ENCODE measurements at regions not wholly inside any gene's neighbourhood (a gene's known extent, or its start where the extent isn't known, plus 50 kb on each side); places are given as distances from the start of the nearest gene placed in this dataset.

DNA sequence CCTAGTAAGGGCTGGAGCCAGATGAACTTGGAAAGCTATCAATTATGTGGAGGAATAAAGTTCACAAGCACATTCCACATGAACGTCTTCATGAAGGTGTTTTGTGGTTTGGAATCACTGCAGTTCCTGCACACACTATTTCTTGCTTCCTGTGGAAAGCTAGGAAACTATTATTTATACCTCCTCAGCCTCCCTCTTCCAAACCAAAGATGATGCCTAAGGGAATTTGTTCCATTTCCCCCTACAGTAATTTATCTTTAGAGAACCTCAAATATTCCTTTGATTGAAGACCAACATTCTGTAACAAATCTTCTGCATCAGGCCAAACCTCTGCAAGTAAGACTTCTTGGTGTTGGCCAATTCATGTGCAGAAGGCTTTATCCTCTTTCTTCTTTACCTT lies 115.8 kb upstream of the ARHGAP20 start:
- H3K27ac ChIP-seq: no peak overlapping the region
- H3K4me3 ChIP-seq: no peak overlapping the region
- no peak overlapping the region for H3K9ac ChIP-seq (ENCODE audit: insufficient read length)
- H3K36me3 ChIP-seq (ENCODE audit: insufficient read depth, low read length): no peaks in the 10 kb centered on the region
- TF ChIP-seq POLR2AphosphoS5 (IDR thresholded peaks at IDR 0.05; ENCODE audit: borderline replicate concordance, low read depth, low read length): no peak
- TF ChIP-seq FOXP2 (optimal IDR thresholded peaks at IDR 0.05; ENCODE audit: control extremely low read depth, extremely low read length, insufficient read depth): no peak
- no peak for TF ChIP-seq EZH2 (IDR thresholded peaks at IDR 0.05)
- H3K9me3 ChIP-seq (ENCODE audit: low read depth, low read length): no peaks in the 10 kb centered on the region
- no peak for DNase-seq (ENCODE audit: low read depth, low spot score)

DNA sequence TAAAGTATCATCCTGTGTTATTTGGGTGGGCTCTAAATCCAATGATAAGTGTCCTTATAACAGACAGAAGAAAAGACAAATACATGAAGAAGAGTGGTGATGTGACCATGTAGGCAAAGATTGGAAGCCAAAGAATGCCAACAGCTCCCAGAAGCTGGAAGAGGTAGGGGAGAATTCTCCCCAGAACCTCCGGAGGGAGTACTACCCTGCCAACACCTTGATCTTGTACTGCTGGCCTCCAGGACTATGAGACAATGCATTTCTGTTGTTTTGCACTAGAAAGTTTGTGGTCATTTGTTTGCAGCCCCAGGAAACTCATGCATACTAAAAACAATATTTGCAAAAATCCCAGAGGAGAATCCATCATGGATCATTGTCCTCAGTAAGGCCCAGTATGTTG lies 115.0 kb upstream of the ARHGAP20 start:
- Histone ChIP-seq H3K27ac (no peak overlapping the region), H3K36me3 (ENCODE audit: insufficient read depth, low read length) (no peaks in the 10 kb centered on the region), H3K9me3 (ENCODE audit: low read depth, low read length) (no peaks in the 10 kb centered on the region), H3K9ac (ENCODE audit: insufficient read length) (no peak overlapping the region), H3K4me3 (no peak overlapping the region)
- TF ChIP-seq EZH2 (IDR thresholded peaks at IDR 0.05) (no peak), FOXP2 (optimal IDR thresholded peaks at IDR 0.05; ENCODE audit: control extremely low read depth, extremely low read length, insufficient read depth) (no peak), POLR2AphosphoS5 (IDR thresholded peaks at IDR 0.05; ENCODE audit: borderline replicate concordance, low read depth, low read length) (no peak)
- no peak for DNase-seq (ENCODE audit: low read depth, low spot score)

DNA sequence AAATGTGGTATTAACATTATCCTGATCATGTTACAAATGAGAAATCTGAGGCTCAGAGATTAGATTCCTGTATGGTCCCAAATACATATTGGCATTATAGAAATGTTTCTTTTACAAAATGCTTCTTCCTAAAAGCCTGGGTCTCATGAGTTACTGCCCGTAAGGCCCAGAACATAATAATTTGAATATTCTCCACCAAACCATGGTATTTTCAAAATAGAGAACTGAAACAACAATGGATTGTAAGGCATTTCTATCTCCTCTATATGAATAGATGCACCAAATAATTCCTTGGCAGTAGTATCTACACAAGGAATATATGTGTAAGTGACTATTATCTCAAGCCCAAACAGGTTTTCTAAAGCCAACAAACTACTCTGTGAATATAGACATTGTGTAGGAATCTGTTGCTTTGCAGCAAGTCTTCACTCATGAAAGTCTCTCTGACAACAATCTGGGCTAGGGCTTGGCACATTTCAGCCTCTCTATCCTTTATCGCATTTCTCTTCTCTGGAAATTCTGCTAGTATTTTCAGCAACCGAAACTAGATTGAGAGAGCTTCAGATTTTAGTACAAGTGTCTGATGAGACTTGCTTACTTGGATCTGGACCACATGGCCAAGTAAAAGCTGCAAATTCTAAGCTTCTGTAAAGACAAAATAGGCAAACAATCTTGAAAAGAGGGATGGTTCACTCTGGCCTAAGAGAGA lies 112.8 kb upstream of the ARHGAP20 start:
- Histone ChIP-seq H3K4me3 (no peak overlapping the region), H3K9ac (ENCODE audit: insufficient read length) (no peak overlapping the region), H3K36me3 (ENCODE audit: insufficient read depth, low read length) (no peaks in the 10 kb centered on the region), H3K27ac (no peak overlapping the region), H3K9me3 (ENCODE audit: low read depth, low read length) (no peaks in the 10 kb centered on the region)
- TF ChIP-seq POLR2AphosphoS5 (IDR thresholded peaks at IDR 0.05; ENCODE audit: borderline replicate concordance, low read depth, low read length) (no peak), EZH2 (IDR thresholded peaks at IDR 0.05) (no peak)
- no peak for DNase-seq (ENCODE audit: low read depth, low spot score)

DNA sequence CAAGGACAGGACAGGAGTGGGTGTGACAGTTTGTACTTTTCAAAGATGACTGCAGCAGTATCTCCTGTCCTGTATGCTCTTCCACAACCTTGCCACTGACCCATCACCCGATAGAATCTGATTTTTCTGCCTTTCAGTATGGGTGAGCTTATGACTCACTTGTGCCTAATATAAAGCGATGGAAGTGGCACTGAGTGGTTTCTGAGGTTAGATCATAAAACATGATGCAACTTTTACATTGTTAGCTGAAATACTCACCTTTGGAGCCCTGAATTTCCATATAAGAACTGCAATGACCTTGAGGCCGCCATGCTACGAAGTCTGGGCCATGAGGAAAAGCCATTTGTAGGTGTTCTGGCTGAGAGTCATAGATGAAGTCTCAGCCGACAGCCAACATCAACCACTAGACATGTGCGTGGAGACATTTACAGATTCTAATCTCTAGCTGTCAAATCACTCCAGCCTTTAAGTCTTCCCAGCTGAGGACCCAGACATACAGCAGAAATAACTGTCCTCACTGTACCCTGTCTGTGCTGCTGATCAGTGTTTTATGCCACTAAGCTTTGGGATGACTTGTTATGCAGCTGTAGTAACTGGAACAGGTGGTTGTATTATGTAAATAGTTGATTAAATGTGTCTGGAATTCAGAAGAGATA lies 105.9 kb upstream of the ARHGAP20 start:
- H3K36me3 ChIP-seq (ENCODE audit: insufficient read depth, low read length): no peaks in the 10 kb centered on the region
- H3K4me3 ChIP-seq: no peak overlapping the region
- no peak for DNase-seq (ENCODE audit: low read depth, low spot score)
- no peaks in the 10 kb centered on the region for H3K9me3 ChIP-seq (ENCODE audit: low read depth, low read length)
- H3K9ac ChIP-seq (ENCODE audit: insufficient read length): no peak overlapping the region
- TF ChIP-seq EZH2 (IDR thresholded peaks at IDR 0.05): no peak
- no peak for TF ChIP-seq FOXP2 (optimal IDR thresholded peaks at IDR 0.05; ENCODE audit: control extremely low read depth, extremely low read length, insufficient read depth)
- no peak for TF ChIP-seq POLR2AphosphoS5 (IDR thresholded peaks at IDR 0.05; ENCODE audit: borderline replicate concordance, low read depth, low read length)
- H3K27ac ChIP-seq: no peak overlapping the region

DNA sequence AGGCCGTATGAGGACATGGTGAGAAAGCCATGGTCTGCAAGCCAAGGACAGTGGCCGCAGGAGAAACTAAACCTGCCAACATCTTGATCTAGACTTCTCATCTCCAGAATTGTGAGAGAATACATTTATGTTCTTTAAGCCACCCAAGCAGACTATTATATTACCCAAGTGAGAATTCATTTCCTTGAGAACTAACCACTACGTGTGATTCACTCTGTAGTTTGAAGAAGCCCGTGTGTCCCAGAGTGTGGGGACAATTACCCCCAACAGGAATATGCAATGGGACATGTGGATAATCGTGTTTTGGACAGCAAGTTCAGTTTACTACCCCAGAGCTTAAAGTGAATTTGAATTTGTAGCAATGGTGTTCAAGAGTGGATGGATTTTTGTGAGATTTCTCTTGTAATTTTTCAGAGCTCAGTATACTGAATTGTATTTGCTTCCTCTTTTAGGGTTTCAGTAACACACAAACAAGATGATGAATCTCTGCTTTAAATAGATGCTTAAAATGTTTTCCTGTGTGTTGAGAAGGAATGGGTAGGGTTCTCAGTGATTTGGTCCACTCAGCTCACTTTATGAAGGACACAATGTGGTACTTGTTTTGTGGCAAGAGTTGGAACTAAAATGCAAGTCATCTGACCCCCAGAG lies 100.0 kb upstream of the ARHGAP20 start:
- H3K36me3 ChIP-seq (ENCODE audit: insufficient read depth, low read length): no peaks in the 10 kb centered on the region
- H3K4me3 ChIP-seq: no peak overlapping the region
- DNase-seq (ENCODE audit: low read depth, low spot score): no peak
- H3K9ac ChIP-seq (ENCODE audit: insufficient read length): no peak overlapping the region
- H3K9me3 ChIP-seq (ENCODE audit: low read depth, low read length): no peaks in the 10 kb centered on the region
- TF ChIP-seq FOXP2 (optimal IDR thresholded peaks at IDR 0.05; ENCODE audit: control extremely low read depth, extremely low read length, insufficient read depth) (no peak), POLR2AphosphoS5 (IDR thresholded peaks at IDR 0.05; ENCODE audit: borderline replicate concordance, low read depth, low read length) (no peak), EZH2 (IDR thresholded peaks at IDR 0.05) (no peak)
- no peak overlapping the region for H3K27ac ChIP-seq

DNA sequence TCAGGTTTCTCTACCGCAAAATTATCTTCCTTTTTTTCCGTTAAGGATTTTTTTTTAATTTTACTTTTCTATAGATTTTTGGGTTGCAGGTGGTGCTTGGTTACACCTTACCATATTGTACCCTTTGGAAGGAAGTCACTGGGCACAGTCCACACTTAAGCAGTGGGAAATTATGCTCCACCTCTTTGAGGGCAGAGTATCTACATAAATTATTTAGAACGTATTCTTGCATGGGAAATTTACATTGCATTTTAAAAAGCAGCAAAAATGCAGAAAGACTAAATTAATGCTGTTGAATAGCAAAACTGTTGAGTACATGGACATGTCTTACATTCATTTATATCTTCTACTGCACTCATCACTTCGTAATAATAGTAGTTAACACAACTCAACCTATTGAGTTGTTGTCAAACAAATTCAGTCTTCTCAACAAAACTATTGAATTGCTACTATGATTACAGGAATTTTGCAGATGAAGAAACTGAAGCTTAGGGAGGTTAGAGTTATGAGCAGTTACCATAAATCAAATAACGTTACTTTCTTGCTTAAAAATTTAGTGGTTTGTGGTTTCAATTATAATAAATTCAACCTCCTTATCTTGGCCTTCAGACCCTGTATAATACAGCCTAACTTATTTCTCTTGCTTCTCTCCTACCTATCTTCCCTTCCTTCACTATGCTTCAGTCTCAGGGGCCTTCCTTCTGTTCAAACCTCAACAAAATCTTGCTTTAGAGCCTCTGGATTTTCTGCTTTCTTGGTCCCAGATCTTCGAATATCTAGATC lies 97.4 kb upstream of the ARHGAP20 start:
- Histone ChIP-seq H3K9ac (ENCODE audit: insufficient read length) (no peak overlapping the region), H3K27ac (no peak overlapping the region), H3K36me3 (ENCODE audit: insufficient read depth, low read length) (no peaks in the 10 kb centered on the region), H3K4me3 (no peak overlapping the region), H3K9me3 (ENCODE audit: low read depth, low read length) (no peaks in the 10 kb centered on the region)
- no peak for DNase-seq (ENCODE audit: low read depth, low spot score)
- no peak for TF ChIP-seq EZH2 (IDR thresholded peaks at IDR 0.05)
- TF ChIP-seq POLR2AphosphoS5 (IDR thresholded peaks at IDR 0.05; ENCODE audit: borderline replicate concordance, low read depth, low read length): no peak
- TF ChIP-seq FOXP2 (optimal IDR thresholded peaks at IDR 0.05; ENCODE audit: control extremely low read depth, extremely low read length, insufficient read depth): no peak

DNA sequence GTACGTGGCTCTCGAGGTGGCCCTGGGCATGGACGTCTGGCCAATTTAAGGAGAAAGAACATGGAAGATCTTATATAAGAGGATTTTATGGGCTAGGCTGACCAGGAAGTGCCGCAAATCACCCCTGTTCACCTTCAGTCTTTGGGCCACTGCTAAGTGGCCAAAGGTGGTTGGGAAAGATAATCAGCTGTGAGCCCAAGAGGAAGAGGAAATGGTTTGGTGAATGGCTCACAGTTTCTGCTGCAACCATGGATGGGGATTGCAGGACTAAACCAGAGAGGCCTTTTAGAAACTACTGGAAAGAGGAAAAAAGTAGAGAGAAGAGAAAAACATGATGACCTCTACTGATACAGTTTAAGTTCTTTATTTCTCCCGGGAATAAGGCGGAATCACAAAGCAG lies 96.0 kb upstream of the ARHGAP20 start:
- Histone ChIP-seq H3K9ac (ENCODE audit: insufficient read length) (no peak overlapping the region), H3K36me3 (ENCODE audit: insufficient read depth, low read length) (no peaks in the 10 kb centered on the region), H3K27ac (no peak overlapping the region), H3K9me3 (ENCODE audit: low read depth, low read length) (no peaks in the 10 kb centered on the region), H3K4me3 (no peak overlapping the region)
- no peak for DNase-seq (ENCODE audit: low read depth, low spot score)
- no peak for TF ChIP-seq EZH2 (IDR thresholded peaks at IDR 0.05)
- TF ChIP-seq POLR2AphosphoS5 (IDR thresholded peaks at IDR 0.05; ENCODE audit: borderline replicate concordance, low read depth, low read length): no peak
- TF ChIP-seq FOXP2 (optimal IDR thresholded peaks at IDR 0.05; ENCODE audit: control extremely low read depth, extremely low read length, insufficient read depth): no peak

DNA sequence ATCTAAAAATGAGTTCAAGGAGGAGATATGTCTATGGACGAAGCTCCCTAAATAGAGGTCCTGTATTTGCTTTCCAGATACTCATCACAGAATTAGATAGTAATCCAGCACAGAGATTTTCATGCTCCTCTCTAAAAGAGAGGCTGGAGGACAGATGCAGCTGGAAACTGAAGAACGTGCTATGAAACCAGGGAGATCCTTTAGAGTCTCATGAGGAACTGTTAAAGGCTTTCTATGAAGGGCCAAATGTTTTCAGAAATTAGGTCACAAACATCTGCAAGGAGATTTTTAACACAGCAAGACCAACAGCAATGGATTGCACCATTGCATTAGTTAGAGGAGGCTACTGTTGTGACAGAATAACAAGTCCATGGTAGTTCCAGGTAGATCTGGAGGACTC lies 95.6 kb upstream of the ARHGAP20 start:
- H3K9ac ChIP-seq (ENCODE audit: insufficient read length): no peak overlapping the region
- no peak for TF ChIP-seq POLR2AphosphoS5 (IDR thresholded peaks at IDR 0.05; ENCODE audit: borderline replicate concordance, low read depth, low read length)
- TF ChIP-seq EZH2 (IDR thresholded peaks at IDR 0.05): no peak
- TF ChIP-seq FOXP2 (optimal IDR thresholded peaks at IDR 0.05; ENCODE audit: control extremely low read depth, extremely low read length, insufficient read depth): no peak
- DNase-seq (ENCODE audit: low read depth, low spot score): no peak
- no peaks in the 10 kb centered on the region for H3K9me3 ChIP-seq (ENCODE audit: low read depth, low read length)
- no peak overlapping the region for H3K4me3 ChIP-seq
- H3K27ac ChIP-seq: no peak overlapping the region
- H3K36me3 ChIP-seq (ENCODE audit: insufficient read depth, low read length): no peaks in the 10 kb centered on the region

Measured in SK-N-MC (cell line).